ENCODE measurements at regions not wholly inside any gene's neighbourhood (a gene's known extent, or its start where the extent isn't known, plus 50 kb on each side); places are given as distances from the start of the nearest gene placed in this dataset.
A peak's percentile ranks its signal among the peaks of the same experiment; 100 is the strongest.

- TF ChIP-seq POLR2AphosphoS2 (IDR thresholded peaks at IDR 0.05; ENCODE audit: low read length) (no peak), ADNP (tag; IDR thresholded peaks at IDR 0.05) (no peak), RBM34 (IDR thresholded peaks at IDR 0.05; ENCODE audit: borderline replicate concordance, insufficient read depth, low read length) (no peak), CEBPG (CRISPR knock-in tag; IDR thresholded peaks at IDR 0.05) (no peak), CEBPG (tag; conservative IDR thresholded peaks at IDR 0.05 in 1 of 2, IDR thresholded peaks at IDR 0.05 in 1 of 2) (no peak), SRF (CRISPR knock-in tag; IDR thresholded peaks at IDR 0.05) (no peak), POLR2A (conservative IDR thresholded peaks at IDR 0.05) (no peak), ETV6 (IDR thresholded peaks at IDR 0.05; ENCODE audit: borderline replicate concordance in 1 of 2, low read depth in 2 of 2, low read length in 1 of 2) (no peak), ETV6 (CRISPR knock-in tag; IDR thresholded peaks at IDR 0.05; ENCODE audit: borderline replicate concordance) (no peak)
Measured at GRCh38 chr1:195894411-195894810, 713.8 kb downstream of the KCNT2 start (continued).

GRCh38 chr1:195886000-195886399 is 722.2 kb downstream of the KCNT2 start:
- no peak for FAIRE-seq
- no peak overlapping the region for H3K9ac ChIP-seq (ENCODE audit: insufficient read depth in 1 of 2, low read depth in 2 of 2, low read length in 2 of 2)
- H4K20me1 ChIP-seq (replicated peaks; ENCODE audit: control insufficient read depth, insufficient read depth, low read length) = no peaks in the 10 kb centered on the region
- BruUV-seq (replicated peaks) = no TSS peak
- ChIA-PET POLR2A (interaction anchor here (0.7 to 1.3 kb wide), 3 partner anchors 9 to 14 kb away, joined by 3 to 4 read pairs (median 4); no protein-coding TSS in a partner anchor), CTCF (ENCODE audit: low intra/inter-chr PET ratio) (no interaction called here)
- ATAC-seq = peak; percentile 61; the same call in 1 of the 3 replicates
- in situ Hi-C loops (cut with MboI) (loop anchor here (25.0 kb wide), 1 partner anchor 776 kb away; the partner anchor contains the start of gene CFH), intact Hi-C loops (cut with micrococcal nuclease) (no loop called here)
- no peak overlapping the region for H3K4me3 ChIP-seq
- 10% methylated on average over 1 of the region's 1 CpG for WGBS (ENCODE audit: insufficient coverage, low coverage, missing lambda C conversion rate)
- DNase-seq (ENCODE audit: extremely low read depth in 1 of 4, low spot score in 3 of 4) = no peak
- H3K4me1 ChIP-seq (replicated peaks in 1 of 2; ENCODE audit: control insufficient read depth in 2 of 2, insufficient read depth in 2 of 2, low read length in 2 of 2) = no peaks in the 10 kb centered on the region
- H3K79me2 ChIP-seq (ENCODE audit: control insufficient read depth, insufficient read depth, low read length) = no peaks in the 10 kb centered on the region
- peak overlapping the region; percentile 57; the same call in 1 of the 2 replicates for H2AFZ ChIP-seq (ENCODE audit: low read depth, low read length)
- H3K4me2 ChIP-seq (ENCODE audit: insufficient read depth, low read length) = no peak overlapping the region
- no peak overlapping the region for H3K27ac ChIP-seq (ENCODE audit: extremely low read depth, low read depth, low read length)
- H3K27me3 ChIP-seq (ENCODE audit: control insufficient read depth in 2 of 2, insufficient read depth in 2 of 2, low read length in 2 of 2) = no peaks in the 10 kb centered on the region
- H3K36me3 ChIP-seq (ENCODE audit: control insufficient read depth, insufficient read depth, low read length) = no peaks in the 10 kb centered on the region
- H3K9me3 ChIP-seq (replicated peaks; ENCODE audit: control insufficient read depth, insufficient read depth, low read depth, low read length) = no peaks in the 10 kb centered on the region
- H3K9me1 ChIP-seq (ENCODE audit: control insufficient read depth, insufficient read depth, low read length) = no peaks in the 10 kb centered on the region
- TF ChIP-seq CTCF (IDR thresholded peaks at IDR 0.05 in 2 of 3, conservative IDR thresholded peaks at IDR 0.05 in 1 of 3; ENCODE audit: insufficient read depth in 2 of 3, low read depth in 1 of 3, low read length in 3 of 3) (peak in 2 of 3 experiments; percentile 38 to 44; a peak in 2 of 6 replicates), NR0B1 (IDR thresholded peaks at IDR 0.05; ENCODE audit: partially characterized antibody) (no peak), RAD21 (CRISPR knock-in tag; conservative IDR thresholded peaks at IDR 0.05 in 1 of 2, IDR thresholded peaks at IDR 0.05 in 1 of 2) (0 out of 4 replicates have a peak, but pooled peaks of 1 of the 2 experiments have one; percentile 9)

Data from K562 (cell line).